ENCODE measurements at regions not wholly inside any gene's neighbourhood (a gene's known extent, or its start where the extent isn't known, plus 50 kb on each side); places are given as distances from the start of the nearest gene placed in this dataset.

GRCh38 chr20:61168605-61169004 is 83.5 kb upstream of the CDH4 start:
- no peak overlapping the region for H2AFZ ChIP-seq (ENCODE audit: low read depth)
- H3K4me1 ChIP-seq (ENCODE audit: control insufficient read depth in 1 of 2, insufficient read depth in 2 of 2, low read depth in 1 of 2, low read length in 1 of 2), result no peaks in the 10 kb centered on the region
- WGBS (ENCODE audit: low lambda C conversion rate), result 37% methylated on average over 8 of the region's 8 CpGs
- no peaks in the 10 kb centered on the region for H3K9me3 ChIP-seq
- H3K27ac ChIP-seq (ENCODE audit: low read depth in 2 of 2, low read length in 1 of 2), result no peak overlapping the region
- no peaks in the 10 kb centered on the region for H4K20me1 ChIP-seq (ENCODE audit: insufficient read depth)
- no peak for DNase-seq
- H3K27me3 ChIP-seq (ENCODE audit: insufficient read depth), result no peaks in the 10 kb centered on the region
- ChIA-PET CTCF (no interaction called here), POLR2A (no interaction called here)
- H3F3A ChIP-seq (replicated peaks; ENCODE audit: insufficient read depth), result no peaks in the 10 kb centered on the region
- no peaks in the 10 kb centered on the region for H3K79me2 ChIP-seq (ENCODE audit: insufficient read depth)
- H3K9me2 ChIP-seq, result no peaks in the 10 kb centered on the region
- no peak overlapping the region for H3K4me2 ChIP-seq
- no peaks in the 10 kb centered on the region for H3K36me3 ChIP-seq (replicated peaks in 1 of 2; ENCODE audit: control insufficient read depth in 1 of 2, insufficient read depth in 2 of 2, low read length in 1 of 2)
- H3K4me3 ChIP-seq (ENCODE audit: low read depth in 2 of 2, low read length in 1 of 2), result no peak overlapping the region
- TF ChIP-seq MAX (IDR thresholded peaks at IDR 0.05; ENCODE audit: low read depth) (no peak), TAF1 (IDR thresholded peaks at IDR 0.05; ENCODE audit: borderline replicate concordance, low read depth, low read length) (no peak), YY1 (IDR thresholded peaks at IDR 0.05; ENCODE audit: low read depth) (no peak), TEAD4 (IDR thresholded peaks at IDR 0.05; ENCODE audit: borderline replicate concordance, insufficient read depth) (no peak), ELF1 (IDR thresholded peaks at IDR 0.05) (no peak), IRF3 (IDR thresholded peaks at IDR 0.05; ENCODE audit: low read depth, low read length) (no peak), TCF12 (IDR thresholded peaks at IDR 0.05) (no peak), RCOR1 (IDR thresholded peaks at IDR 0.05; ENCODE audit: low read length) (no peak), SIN3A (IDR thresholded peaks at IDR 0.05; ENCODE audit: borderline replicate concordance, low read depth, low read length) (no peak), RAD21 (IDR thresholded peaks at IDR 0.05; ENCODE audit: low read length) (no peak), MXI1 (IDR thresholded peaks at IDR 0.05; ENCODE audit: low read depth, low read length) (no peak)
- H3K9ac ChIP-seq, result no peak overlapping the region

GRCh38 chr20:61169874-61170273 is 82.2 kb upstream of the CDH4 start:
- H3F3A ChIP-seq (replicated peaks; ENCODE audit: insufficient read depth), result no peaks in the 10 kb centered on the region
- no peaks in the 10 kb centered on the region for H3K9me3 ChIP-seq
- no peak overlapping the region for H2AFZ ChIP-seq (ENCODE audit: low read depth)
- no peaks in the 10 kb centered on the region for H3K36me3 ChIP-seq (replicated peaks in 1 of 2; ENCODE audit: control insufficient read depth in 1 of 2, insufficient read depth in 2 of 2, low read length in 1 of 2)
- POLR2A ChIA-PET, result no interaction called here
- WGBS (ENCODE audit: low lambda C conversion rate), result 49% methylated on average over 4 of the region's 8 CpGs
- H3K9ac ChIP-seq, result no peak overlapping the region
- no peak overlapping the region for H3K27ac ChIP-seq (ENCODE audit: low read depth in 2 of 2, low read length in 1 of 2)
- no peaks in the 10 kb centered on the region for H3K79me2 ChIP-seq (ENCODE audit: insufficient read depth)
- H3K9me2 ChIP-seq, result no peaks in the 10 kb centered on the region
- H3K27me3 ChIP-seq (ENCODE audit: insufficient read depth), result no peaks in the 10 kb centered on the region
- no peak overlapping the region for H3K4me3 ChIP-seq (ENCODE audit: low read depth in 2 of 2, low read length in 1 of 2)
- TF ChIP-seq REST (IDR thresholded peaks at IDR 0.05; ENCODE audit: low read depth, low read length) (no peak), PBX3 (IDR thresholded peaks at IDR 0.05) (no peak)
- H3K4me1 ChIP-seq (ENCODE audit: control insufficient read depth in 1 of 2, insufficient read depth in 2 of 2, low read depth in 1 of 2, low read length in 1 of 2), result no peaks in the 10 kb centered on the region
- DNase-seq, result no peak
- H3K4me2 ChIP-seq, result no peak overlapping the region
- CTCF ChIA-PET, result no interaction called here
- H4K20me1 ChIP-seq (ENCODE audit: insufficient read depth), result no peaks in the 10 kb centered on the region

Measured in SK-N-SH (cell line).